ENCODE measurements at regions not wholly inside any gene's neighbourhood (a gene's known extent, or its start where the extent isn't known, plus 50 kb on each side); places are given as distances from the start of the nearest gene placed in this dataset.

- TF ChIP-seq MAFK (IDR thresholded peaks at IDR 0.05; ENCODE audit: partially characterized antibody), result no peak
- no peak for TF ChIP-seq MYC (IDR thresholded peaks at IDR 0.05; ENCODE audit: borderline replicate concordance, low read length)
- TF ChIP-seq CTCF (IDR thresholded peaks at IDR 0.05), result no peak
- no peak for TF ChIP-seq RAD21 (conservative IDR thresholded peaks at IDR 0.05 in 1 of 2, IDR thresholded peaks at IDR 0.05 in 1 of 2)
- no peak for TF ChIP-seq MAX (IDR thresholded peaks at IDR 0.05)
- TF ChIP-seq MAZ (IDR thresholded peaks at IDR 0.05; ENCODE audit: borderline replicate concordance, low read depth, low read length), result no peak
- TF ChIP-seq CEBPB (IDR thresholded peaks at IDR 0.05), result no peak
- TF ChIP-seq EP300 (IDR thresholded peaks at IDR 0.05), result no peak
- no peak for TF ChIP-seq POLR2A (IDR thresholded peaks at IDR 0.05; ENCODE audit: low read length)
- TF ChIP-seq BHLHE40 (IDR thresholded peaks at IDR 0.05; ENCODE audit: low read depth, low read length), result no peak
- TF ChIP-seq HES2 (IDR thresholded peaks at IDR 0.05), result no peak
These were observed 1047.5 kb downstream of the GATA3 start for GRCh38 chr10:9102026-9102425.
